ENCODE measurements at regions not wholly inside any gene's neighbourhood (a gene's known extent, or its start where the extent isn't known, plus 50 kb on each side); places are given as distances from the start of the nearest gene placed in this dataset.

DNA sequence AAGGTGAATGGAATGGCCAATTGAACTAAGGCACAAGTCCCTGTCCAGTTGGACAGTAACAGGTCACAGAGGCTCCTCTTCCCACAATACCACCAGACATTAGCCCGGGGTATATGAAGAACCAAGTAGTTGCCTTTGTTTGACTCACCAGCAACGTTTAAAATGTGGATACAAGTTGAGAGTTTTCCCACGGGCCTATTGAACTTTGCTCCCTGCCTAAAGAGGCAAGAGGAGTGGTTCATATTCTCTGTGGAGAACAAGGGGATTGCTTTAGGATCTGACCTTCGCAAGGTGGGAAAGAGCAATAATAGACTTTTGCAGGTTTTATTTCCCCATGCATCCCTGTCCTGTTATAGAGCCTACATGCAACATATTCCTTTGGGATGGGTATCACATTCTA lies 177.2 kb downstream of the POU4F1 start:
- DNase-seq (ENCODE audit: low read depth in 2 of 2): no peak

DNA sequence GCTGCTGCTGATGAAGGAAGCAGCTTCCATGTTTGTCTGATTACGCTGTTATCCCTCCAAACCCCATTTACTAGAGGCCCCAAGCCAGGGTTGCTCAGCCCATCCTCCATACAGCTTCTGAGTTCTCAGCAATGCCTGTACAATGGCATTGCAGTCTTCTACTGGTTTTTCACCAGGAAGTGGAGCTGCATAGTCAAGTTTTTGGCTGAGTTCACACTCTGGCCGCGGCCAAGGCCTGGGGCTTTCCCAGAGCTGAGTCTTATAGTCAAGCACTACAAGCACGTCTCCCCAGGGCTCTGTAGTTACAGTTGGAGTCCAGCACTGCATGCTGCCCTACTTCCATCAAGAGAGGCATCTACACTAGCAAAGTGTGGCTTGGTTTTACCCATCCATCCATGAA lies 182.5 kb downstream of the POU4F1 start:
- no peak for DNase-seq (ENCODE audit: low read depth in 2 of 2)

DNA sequence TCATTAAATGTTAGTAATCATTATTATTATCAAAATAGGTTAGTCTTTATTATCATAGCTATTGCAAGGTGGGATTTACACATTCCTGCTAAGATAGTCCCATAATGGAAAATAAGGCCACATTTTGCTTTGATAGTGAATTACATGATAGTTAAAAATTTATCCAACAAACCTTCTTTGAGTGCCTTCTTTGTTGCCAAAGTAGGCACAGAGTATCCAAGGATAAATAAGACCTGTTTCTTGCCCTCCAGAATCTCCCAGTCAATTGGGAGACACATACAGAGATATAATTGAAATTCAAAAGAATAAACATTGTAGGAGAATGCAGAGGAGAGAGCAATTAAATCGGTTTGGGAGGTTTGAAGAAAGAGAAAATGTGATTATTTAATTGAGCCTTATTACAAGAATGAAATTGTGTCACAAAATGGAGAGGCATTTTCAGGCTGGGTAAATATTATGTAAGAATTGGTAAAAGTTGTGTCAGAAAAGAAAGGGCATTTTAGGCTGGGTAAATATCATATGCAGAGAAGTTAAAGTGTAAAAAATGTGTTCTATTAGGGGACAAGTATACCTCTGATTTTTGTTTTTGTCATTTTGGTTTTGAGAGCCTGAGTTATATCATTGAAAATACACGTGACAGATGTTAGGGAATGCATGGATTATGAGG lies 189.3 kb downstream of the POU4F1 start:
- no peak for DNase-seq (ENCODE audit: low read depth in 2 of 2)

DNA sequence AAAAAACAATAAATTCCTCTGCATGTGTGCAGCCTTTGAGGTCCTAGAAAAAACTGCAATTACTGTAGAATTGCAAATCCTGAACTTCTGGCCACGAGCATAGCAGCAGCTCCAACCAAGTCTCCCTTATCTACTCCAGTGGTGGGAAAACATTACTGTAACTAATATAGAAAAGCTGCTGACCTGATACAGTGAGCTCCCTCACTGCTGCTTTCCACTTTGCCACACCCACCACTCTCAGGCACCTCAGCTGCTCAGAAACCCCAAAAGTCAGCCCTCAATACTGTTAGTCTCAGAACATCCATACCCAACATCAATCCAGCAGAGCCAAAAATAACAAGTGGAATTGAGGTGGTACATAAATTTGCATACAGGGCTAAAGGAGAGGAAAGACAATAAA lies 192.5 kb downstream of the POU4F1 start:
- DNase-seq (ENCODE audit: low read depth in 2 of 2): no peak

DNA sequence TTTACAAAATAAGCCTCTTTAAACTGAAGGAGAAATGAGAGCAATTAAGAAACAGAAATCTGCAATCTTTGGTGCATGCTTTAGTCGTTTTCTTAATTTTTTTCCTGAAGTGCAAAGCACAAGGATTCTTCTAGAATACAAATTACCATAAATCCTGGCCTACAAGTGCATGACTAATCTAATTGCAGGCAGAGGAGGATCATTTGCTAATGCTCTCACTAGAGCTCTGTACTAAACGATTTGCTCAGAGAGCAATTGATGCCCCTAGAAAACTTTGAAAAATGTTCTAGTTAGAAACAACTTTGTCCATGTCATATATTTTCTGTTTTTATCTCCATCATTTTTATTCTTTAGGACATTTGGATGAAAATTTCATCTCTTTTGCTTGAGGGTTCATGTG lies 193.2 kb downstream of the POU4F1 start:
- DNase-seq (ENCODE audit: low read depth in 2 of 2): no peak

DNA sequence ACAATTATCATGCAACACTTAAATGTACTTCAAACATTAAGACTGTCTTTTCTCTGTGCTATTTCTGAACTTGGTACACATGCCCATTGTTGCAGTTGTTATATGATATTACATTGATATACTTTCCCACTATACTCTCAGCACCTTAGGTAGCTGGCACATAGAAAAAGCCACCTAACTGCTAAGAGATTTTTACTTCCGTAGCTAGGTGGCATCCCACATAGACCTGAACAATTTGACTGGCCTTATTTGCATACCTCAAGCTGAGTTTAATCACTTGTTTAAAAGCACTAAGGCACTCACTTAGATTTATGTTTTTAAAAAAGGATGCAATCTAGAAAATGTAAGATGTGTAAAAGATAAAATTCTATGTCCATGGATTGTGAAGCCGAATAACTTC lies 194.2 kb downstream of the POU4F1 start:
- DNase-seq (ENCODE audit: low read depth in 2 of 2): no peak

DNA sequence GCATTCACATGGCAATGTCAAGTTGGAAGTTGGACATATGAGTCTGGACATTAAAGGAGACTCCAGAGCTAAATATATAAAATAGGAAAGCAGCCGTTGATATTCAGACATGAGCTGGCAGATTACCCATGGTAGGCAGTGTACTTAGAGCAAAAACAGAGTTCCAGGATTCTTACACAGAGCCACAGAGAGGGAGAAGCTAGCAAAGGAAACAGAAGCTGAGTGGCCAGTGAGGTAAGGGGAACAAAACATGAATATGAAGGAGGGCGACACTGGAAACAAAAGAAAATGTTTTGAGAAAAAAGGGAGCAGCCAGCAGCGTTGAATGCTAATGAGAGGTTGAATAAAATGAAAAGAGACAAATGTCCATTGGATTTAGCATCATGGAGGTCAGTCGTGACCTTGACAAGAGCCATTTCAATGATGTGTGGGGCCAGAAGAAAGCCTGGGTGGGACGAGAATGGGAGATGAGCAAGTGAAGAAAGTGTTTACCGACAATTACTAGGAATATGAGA lies 198.4 kb downstream of the POU4F1 start:
- DNase-seq (ENCODE audit: low read depth in 2 of 2): no peak

DNA sequence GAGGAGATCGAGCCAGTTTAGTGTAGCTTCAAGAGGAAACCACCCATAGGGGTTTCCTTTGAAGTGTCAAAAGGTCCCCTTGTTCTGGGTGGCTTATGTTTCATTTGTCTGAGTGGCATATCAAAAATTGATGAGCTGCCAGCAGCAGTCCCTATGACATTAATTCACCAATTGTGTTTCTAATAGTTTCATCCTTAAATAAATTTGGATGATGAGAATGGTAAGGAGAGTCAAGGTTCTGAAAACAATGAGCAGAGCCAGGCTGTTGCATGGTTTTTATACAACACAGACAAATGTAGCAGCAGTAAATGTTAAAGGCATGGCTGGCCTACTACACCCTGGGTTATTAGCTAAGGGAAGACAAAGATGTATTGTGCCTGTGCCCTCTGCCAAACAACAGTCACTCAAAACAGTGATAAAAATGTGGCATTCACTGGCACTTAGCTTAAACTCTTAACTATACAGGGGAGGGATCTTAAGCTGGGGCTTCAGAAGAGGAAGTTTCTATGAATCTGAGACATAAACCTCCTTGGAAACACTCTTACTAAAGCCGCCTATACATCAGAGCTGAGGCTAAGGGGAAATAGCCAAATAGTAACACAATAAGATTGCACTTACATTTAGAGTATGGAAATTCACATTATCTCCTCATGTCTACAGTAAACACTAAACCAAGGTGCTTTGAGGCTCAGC lies 200.5 kb downstream of the POU4F1 start:
- DNase-seq (ENCODE audit: low read depth in 2 of 2): no peak

DNA sequence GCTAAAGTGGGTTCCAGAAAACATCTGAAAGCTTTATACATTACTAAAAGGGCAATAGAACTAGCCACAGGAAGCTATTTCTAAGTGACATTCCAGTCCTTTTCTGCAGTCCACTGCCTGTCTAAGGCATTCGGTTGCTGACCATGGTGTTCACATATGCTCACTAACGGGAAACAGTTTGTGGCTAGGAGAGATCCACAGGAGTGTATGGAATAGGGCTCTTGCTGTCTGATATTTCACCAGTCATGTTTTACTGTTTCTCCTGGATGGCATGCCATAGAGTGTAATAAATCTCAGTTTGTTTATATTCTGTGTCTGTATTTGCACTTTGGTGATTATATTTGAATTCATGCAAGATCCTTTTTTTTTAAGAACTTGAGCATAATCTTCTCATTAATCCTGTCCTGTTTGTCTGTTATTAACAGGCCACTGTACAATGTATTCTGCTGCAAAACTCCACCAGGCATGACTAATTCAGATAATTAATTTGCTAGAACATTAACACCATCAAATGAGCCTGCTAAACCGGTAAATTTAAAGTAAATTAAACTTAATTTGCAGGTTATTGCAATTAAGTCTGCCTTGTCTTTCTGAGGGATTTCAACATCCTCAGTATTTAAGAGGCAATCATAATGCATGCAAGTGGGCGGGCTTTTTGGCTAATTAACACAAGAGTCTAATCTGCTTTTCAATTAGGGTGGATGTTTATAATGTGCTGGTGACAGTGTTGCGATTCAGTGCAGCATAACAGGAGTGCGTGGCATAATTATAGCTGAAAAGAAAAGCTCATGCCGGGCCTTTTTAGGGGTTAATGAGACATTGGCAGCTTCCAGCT lies 201.3 kb downstream of the POU4F1 start:
- no peak for DNase-seq (ENCODE audit: low read depth in 2 of 2)

DNA sequence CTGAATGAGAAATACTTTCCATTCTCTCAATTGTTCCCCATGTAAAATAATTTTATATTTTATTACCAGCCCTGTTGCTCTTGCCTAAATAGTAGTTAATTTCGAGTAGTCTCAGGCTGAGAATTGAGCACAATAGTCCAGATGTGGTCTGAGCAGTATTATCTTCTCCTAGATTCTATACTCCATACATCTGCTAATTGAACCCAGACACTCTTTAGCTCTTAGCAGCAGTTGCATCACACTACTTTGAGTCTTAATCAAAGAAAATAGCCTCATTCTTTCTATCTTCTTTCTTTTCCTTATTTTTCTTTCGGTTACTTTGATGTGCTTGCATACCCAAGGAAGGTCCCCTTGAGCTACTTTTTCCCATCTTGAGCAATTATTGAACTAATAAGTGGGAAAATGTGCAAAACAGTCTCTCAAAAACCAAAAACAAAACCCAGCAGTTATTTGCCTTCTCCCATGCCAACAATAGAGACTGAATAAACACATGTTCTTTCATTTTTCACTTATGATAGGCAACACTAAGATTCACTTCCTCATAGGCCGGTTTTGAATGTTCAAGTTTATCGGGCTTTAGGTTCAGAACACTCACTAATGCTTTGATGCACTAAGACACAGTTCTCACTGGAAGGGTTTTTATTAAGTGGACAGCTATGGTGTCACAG lies 204.5 kb downstream of the POU4F1 start:
- DNase-seq (ENCODE audit: low read depth in 2 of 2): no peak

DNA sequence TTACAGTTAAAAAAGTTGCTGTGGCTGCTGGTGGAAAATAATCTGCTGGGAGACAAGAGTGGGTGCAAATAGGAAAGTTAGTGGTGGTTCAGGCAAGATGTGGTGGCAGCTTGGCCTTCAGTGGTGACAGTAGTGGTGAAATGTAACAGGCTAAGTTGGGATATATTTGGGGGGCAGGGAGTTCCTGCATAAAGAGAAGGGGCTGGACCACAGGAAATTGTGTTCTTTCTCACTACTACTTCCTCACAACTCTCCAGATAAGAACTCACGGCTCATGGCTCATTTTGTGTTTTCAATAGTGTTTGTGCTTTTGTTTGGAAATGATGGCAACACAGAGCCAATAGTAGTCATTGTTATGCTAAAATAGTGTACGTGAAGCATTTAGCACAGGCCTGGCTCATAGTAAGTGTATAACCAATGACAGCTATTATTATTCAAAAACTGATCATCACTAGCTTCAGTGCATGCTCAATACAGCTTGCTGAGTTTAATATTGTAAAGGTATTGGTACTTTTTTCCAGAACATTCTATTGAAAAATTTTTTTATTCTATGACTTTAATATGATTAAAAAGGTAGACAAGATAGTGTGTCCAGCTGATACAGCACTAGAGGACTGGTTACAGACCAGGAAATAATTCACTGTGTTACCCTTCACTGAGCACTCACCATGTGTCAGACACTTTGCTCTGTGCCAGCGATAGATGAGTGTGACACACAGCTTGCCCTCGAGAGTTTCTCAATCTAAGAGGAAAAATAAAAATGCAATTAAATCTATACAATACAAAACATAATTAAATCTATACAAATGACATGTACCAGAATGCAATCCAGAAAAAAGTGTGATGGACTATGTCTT lies 209.8 kb downstream of the POU4F1 start:
- DNase-seq (ENCODE audit: low read depth in 2 of 2): no peak

DNA sequence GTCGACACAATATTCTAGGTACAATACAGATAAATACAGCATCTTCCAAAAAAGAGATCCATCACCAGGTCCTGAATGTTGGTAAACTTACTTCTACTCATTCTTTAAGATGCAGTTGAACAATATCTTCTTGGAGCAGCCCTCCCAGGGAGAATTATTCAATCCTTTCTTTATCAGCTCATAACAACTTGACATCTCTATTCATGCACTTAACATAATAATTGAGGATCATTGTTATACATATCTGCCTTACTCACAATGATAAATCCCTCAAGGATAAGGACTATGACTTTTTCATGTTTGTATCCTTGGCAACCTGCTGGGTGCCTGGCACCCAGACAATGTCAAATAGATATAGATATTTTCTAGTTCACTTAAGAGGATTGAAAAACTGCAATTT lies 219.5 kb downstream of the POU4F1 start:
- DNase-seq (ENCODE audit: low read depth in 2 of 2): no peak

DNA sequence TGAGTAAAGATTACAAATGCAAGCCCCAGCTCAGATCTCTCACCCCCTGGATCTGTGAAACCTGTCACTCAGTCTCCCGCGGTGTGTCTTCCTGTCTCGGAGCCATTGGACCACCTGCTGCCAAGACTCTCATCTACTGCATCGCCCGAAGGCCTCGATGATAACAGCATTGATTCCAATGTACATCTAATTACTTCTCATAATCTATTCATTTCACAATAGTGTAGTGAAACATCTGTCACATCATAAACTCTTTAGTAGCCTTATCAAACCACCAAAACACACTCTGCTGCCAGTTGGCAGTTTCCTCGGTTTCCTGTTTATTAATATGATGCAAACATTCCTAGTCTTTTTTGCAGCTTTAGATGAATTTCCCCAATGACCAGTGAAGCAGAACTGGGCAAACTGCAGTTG lies 220.3 kb downstream of the POU4F1 start:
- DNase-seq (ENCODE audit: low read depth in 2 of 2): no peak

DNA sequence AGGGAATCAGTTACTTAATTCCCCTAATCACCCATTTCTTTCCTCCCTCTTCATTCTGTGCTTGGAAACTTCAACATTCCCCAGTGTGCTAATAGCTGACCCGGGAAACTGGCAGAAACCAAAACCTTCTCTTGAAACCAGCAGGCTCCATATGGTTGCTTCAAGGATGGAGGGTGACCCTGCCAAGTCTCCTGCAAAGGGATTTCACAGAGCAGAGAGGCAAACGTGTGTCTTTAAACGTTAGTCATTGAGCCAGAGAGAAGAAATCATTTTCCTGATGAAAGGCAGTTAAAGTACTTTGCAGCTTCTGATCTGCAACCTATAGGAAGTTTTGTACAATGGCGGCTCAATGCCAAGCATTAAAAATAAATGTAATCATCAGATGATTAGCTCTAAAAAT lies 220.9 kb downstream of the POU4F1 start:
- no peak for DNase-seq (ENCODE audit: low read depth in 2 of 2)

DNA sequence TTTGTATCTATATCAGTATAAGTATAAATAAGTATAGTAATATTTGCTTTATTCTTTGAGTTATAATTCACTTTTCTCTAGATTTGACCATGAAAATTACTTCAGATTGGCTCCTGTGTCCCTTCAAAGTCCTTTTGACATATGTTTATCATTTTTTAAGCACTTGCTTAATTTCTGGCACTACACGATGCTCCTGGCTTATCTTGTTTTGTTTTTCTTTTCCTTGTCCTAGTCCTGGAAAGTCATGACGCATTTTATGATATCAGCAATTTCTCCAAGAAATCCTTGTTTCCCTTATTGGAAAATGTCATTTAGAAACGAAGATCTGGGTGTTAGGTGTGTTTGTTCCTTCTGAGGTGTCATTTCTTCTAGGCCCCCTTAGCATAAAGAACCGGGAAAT lies 226.5 kb downstream of the POU4F1 start:
- no peak for DNase-seq (ENCODE audit: low read depth in 2 of 2)

DNA sequence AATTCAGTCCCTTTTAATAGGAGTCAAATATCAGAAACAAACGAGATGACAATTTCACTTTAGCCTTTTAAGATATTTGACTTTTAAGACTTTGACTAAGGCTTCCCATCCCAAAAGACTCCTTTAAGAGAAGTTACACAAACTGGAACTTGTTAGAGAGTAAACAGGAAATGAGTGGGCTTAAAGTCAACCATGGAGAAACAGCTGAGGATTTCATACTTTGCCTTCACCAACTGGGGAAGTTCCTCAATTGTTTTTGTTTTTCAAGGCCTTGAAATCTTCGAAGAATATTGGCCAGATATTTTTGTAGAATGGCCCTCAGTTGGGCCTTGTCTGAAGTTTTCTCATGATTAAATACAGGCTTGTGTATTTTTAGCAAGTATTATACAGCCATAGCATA lies 227.3 kb downstream of the POU4F1 start:
- DNase-seq (ENCODE audit: low read depth in 2 of 2): no peak

DNA sequence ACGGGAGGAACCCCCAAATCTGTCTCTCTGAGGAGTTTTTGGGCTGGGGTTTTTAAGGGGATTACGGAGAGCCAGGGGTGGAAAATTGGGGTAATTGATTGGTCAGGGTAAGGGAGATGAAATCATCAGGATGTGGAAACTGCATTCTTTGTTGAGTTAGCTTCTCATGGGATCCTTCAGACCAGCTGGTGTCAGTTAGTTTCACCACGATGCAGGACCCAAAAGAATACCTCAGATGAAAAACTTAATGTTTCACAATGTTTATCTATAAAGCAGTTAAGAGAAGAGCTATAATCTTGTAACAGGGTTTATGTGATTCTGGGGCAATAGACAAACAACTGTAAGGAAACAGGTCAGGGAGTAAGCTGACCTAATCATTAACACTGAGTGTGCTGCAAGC lies 230.8 kb downstream of the POU4F1 start:
- DNase-seq (ENCODE audit: low read depth in 2 of 2): no peak

DNA sequence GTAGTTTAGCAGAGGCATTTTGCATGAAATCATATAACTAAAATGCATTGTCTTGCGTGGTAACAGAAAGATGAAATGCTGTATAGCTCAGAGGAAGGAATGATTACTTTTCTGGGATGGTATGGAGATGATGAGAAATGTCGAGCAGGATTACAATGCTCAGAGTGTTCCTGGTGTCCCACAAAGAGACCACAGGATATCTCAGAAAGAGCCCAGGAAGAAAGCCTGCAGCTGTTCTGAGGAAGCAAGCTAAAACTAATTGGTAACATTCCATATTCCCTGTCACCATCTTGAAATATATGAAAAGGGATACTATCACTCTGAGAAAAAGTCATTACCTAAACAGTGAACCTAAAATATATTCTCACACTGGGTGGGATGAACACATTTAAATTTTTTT lies 233.1 kb downstream of the POU4F1 start:
- DNase-seq (ENCODE audit: low read depth in 2 of 2): no peak

DNA sequence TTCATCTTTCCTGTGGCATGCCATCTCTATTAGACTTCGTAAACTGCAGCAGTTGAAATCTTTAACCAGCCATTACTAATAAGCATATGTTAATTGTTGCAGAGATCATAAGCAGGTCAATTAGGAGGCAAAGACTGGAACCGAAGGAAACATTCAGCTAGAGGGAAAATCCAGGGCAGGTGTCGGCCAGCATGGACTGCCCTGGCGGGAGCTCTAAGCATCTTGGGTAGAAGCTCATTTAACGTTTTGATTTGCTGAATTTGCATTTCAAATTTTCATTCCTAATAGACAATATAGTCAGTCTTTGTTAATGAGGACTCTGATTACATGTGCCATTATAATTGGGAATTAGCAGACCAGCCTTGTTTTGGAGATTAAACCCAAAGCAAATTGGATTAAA lies 238.6 kb downstream of the POU4F1 start:
- DNase-seq (ENCODE audit: low read depth in 2 of 2): no peak

DNA sequence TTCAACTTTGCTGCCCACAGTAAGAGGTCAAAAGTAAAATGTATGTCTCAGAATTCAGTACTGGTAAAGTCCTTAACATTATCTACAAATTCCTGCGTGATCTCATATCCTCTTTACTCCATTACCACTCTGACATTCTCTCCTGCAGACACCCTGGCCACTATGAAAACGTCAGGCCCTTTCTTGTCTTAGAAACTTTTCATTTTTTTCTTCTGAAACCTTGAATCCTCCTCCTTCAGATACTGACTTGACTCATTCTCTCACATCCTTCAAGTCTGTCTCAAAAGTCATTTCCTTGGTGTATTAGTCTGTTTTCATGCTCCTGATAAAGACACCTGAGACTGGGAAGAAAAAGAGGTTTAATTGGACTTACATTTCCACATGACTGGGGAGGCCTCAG lies 262.3 kb downstream of the POU4F1 start:
- DNase-seq (ENCODE audit: low read depth in 2 of 2): no peak

DNA sequence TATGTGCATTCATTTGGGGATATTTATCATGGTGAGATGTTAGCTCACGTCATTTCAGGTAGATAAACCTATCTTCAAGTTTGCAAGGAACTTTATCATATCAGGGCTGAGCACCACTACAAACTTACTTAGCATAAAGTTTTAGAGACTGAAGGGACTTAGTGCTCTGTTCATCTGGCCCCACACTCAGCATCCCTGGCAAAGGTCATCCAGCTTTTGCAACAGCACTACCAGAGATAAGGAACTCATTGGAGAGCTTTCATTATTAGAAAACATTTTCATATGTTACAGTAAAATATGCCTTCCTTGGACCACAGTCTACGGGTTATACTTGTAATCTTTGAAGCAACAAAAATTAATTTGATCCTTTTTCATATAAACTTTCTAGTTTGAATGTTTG lies 263.4 kb downstream of the POU4F1 start:
- no peak for DNase-seq (ENCODE audit: low read depth in 2 of 2)
